HCT116 (cell line): ENCODE measurements at regions not wholly inside any gene's neighbourhood (a gene's known extent, or its start where the extent isn't known, plus 50 kb on each side); places are given as distances from the start of the nearest gene placed in this dataset.

Experiments
- ATAC-seq: fragments of 200-7000 bp; cut with Tn5 transposase; 2 replicates; pipeline ENCODE4 v1.9.1; 2020; ENCODE audit warnings: mild to moderate bottlenecking, moderate library complexity
- BruUV-seq: library from RNA; stranded (reverse); fragments of 400-500 nt; replicated peaks from 2 replicates; lab custom pipeline; 2021; lab: Mats Ljungman, UMichigan
- CTCF ChIA-PET: fragments of 300-600 bp; sonication (Branson Sonifier 250); formaldehyde crosslinking; loops from one replicate; lab custom pipeline; 2021; ENCODE audit warnings: antibody characterized with exemption; lab: Charles Lee
- POLR2A ChIA-PET: fragments of 300-600, 350-600 bp; sonication (Branson Sonifier 250); formaldehyde crosslinking; loops from one replicate; lab custom pipeline; 2021; ENCODE audit warnings: antibody characterized with exemption; lab: Charles Lee
- RAD21 ChIA-PET, 2 experiments: fragments of 300-600 bp; sonication (Branson Sonifier 250); formaldehyde crosslinking; loops; one replicate each; lab custom pipeline; 2023; ENCODE audit warnings: low total read pairs in 2 of 2; ENCODE audit not compliant: uncharacterized antibody in 2 of 2, unreplicated experiment in 2 of 2, low non-redundant PET in 1 of 2; lab: Charles Lee
- DNase-seq: peaks from one replicate; pipeline ENCODE4 v3.0.0-alpha.2; 2010; ENCODE audit warnings: low read depth, low spot score
- H2AFZ ChIP-seq: fragments of 200-600 bp; shearing (Covaris generic), sonication (generic); 2 replicates; pipeline ENCODE4 v1.6.1; 2017; ENCODE audit warnings: low read depth, mixed run types, mixed read lengths, antibody characterized with exemption, low read length; ENCODE audit not compliant: poor library complexity, severe bottlenecking
- H3K27ac ChIP-seq: 2 replicates; pipeline ENCODE4 v1.5.1; 2012; ENCODE audit warnings: low read depth, low read length
- H3K27me3 ChIP-seq: fragments of 200-600 bp; sonication (generic); 2 replicates; pipeline ENCODE4 v1.6.1; 2016; ENCODE audit warnings: mixed run types, low read length, mixed read lengths; ENCODE audit not compliant: insufficient read depth
- H3K36me3 ChIP-seq, 2 experiments: fragments of 200-500 bp in 1 of 2; fragments of 200-600 bp in 1 of 2; sonication (Bioruptor generic) in 1 of 2; sonication (generic) in 1 of 2; 2 replicates each; pipeline versions ENCODE4 v1.5.1 to v1.6.1; 2014 to 2016; ENCODE audit warnings: low read length in 2 of 2, inconsistent platforms in 1 of 2, mixed read lengths in 1 of 2, mixed run types in 1 of 2; ENCODE audit not compliant: insufficient read depth in 2 of 2, control insufficient read depth in 1 of 2
- H3K4me1 ChIP-seq, 2 experiments: fragments of 200-600 bp in 1 of 2; sonication (generic) in 1 of 2; 2 replicates each; pipeline versions ENCODE4 v1.5.1 to v1.6.1; 2012 to 2017; ENCODE audit warnings: low read length in 2 of 2, inconsistent platforms in 1 of 2, mild to moderate bottlenecking in 1 of 2, mixed read lengths in 1 of 2, mixed run types in 1 of 2, moderate library complexity in 1 of 2; ENCODE audit not compliant: insufficient read depth in 2 of 2, control insufficient read depth in 1 of 2
- H3K4me2 ChIP-seq: fragments of 200-600 bp; sonication (generic); 2 replicates; pipeline ENCODE4 v1.6.1; 2017; ENCODE audit warnings: mixed run types, low read length, mixed read lengths
- H3K4me3 ChIP-seq, 2 experiments: fragments of 200-600 bp in 1 of 2; sonication (generic) in 1 of 2; replicated peaks in 1 of 2; 2 replicates each; pipeline ENCODE4 v1.5.1; 2011 to 2016; ENCODE audit warnings: low read length in 2 of 2, control low read depth in 1 of 2, low read depth in 1 of 2, mild to moderate bottlenecking in 1 of 2, mixed read lengths in 1 of 2, mixed run types in 1 of 2
- H3K79me2 ChIP-seq: fragments of 200-600 bp; sonication (generic); 2 replicates; pipeline ENCODE4 v1.6.1; 2017; ENCODE audit warnings: mild to moderate bottlenecking, mixed run types, low read length, moderate library complexity, mixed read lengths; ENCODE audit not compliant: insufficient read depth
- H3K9ac ChIP-seq: fragments of 200-600 bp; sonication (generic); 2 replicates; pipeline ENCODE4 v1.6.1; 2016; ENCODE audit warnings: low read length, mixed read lengths
- H3K9me2 ChIP-seq: fragments of 200-600 bp; sonication (generic), shearing (Covaris generic); 2 replicates; pipeline ENCODE4 v1.6.1; 2017; ENCODE audit warnings: mixed run types, mild to moderate bottlenecking, moderate library complexity; ENCODE audit not compliant: insufficient read depth
- H3K9me3 ChIP-seq, 2 experiments: fragments of 200-500 bp in 1 of 2; fragments of 200-600 bp in 1 of 2; sonication (Bioruptor generic) in 1 of 2; sonication (generic) in 1 of 2; 2 replicates each; pipeline ENCODE4 v1.6.1; 2014 to 2017; ENCODE audit warnings: low read length in 2 of 2, mixed read lengths in 2 of 2, inconsistent platforms in 1 of 2, low read depth in 1 of 2, mild to moderate bottlenecking in 1 of 2, mixed run types in 1 of 2, moderate library complexity in 1 of 2; ENCODE audit not compliant: control insufficient read depth in 1 of 2, insufficient read depth in 1 of 2
- H4K20me1 ChIP-seq: fragments of 200-600 bp; sonication (generic), shearing (Covaris generic); 2 replicates; pipeline ENCODE4 v1.6.1; 2017; ENCODE audit warnings: mixed run types, mild to moderate bottlenecking, moderate library complexity; ENCODE audit not compliant: insufficient read depth
- ATF3 ChIP-seq: IDR thresholded peaks from 2 replicates; pipeline ENCODE4 v1.6.1; 2012
- CBX3 ChIP-seq: IDR thresholded peaks from 2 replicates; pipeline ENCODE4 v1.6.1; 2012; ENCODE audit warnings: low read depth
- CEBPB ChIP-seq: IDR thresholded peaks from 2 replicates; pipeline ENCODE4 v1.6.1; 2012; ENCODE audit warnings: low read depth
- CTCF ChIP-seq, 3 experiments: fragments of 200-600 bp in 1 of 3; sonication (generic) in 1 of 3; IDR thresholded peaks in 2 of 3; conservative IDR thresholded peaks in 1 of 3; 2 replicates each; pipeline ENCODE4 v1.5.1; 2012 to 2017; ENCODE audit warnings: low read depth in 2 of 3, low read length in 2 of 3, antibody characterized with exemption in 1 of 3, borderline replicate concordance in 1 of 3, control low read depth in 1 of 3, mild to moderate bottlenecking in 1 of 3, mixed read lengths in 1 of 3, mixed run types in 1 of 3, moderate library complexity in 1 of 3; ENCODE audit not compliant: insufficient read depth in 1 of 3
- EGR1 ChIP-seq: IDR thresholded peaks from 2 replicates; pipeline ENCODE4 v1.6.1; 2012; ENCODE audit warnings: low read depth
- ELF1 ChIP-seq: IDR thresholded peaks from 2 replicates; pipeline ENCODE4 v1.6.1; 2012; ENCODE audit warnings: low read depth, borderline replicate concordance
- EZH2 ChIP-seq: fragments of 200-600 bp; sonication (generic); IDR thresholded peaks from 2 replicates; pipeline ENCODE4 v1.6.1; 2017; ENCODE audit warnings: antibody characterized with exemption, mixed run types
- EZH2phosphoT487 ChIP-seq: fragments of 200-600 bp; IDR thresholded peaks from 2 replicates; pipeline ENCODE4 v1.6.1; 2018; ENCODE audit warnings: antibody characterized with exemption, borderline replicate concordance
- MAX ChIP-seq: IDR thresholded peaks from 2 replicates; pipeline ENCODE4 v1.6.1; 2012
- POLR2A ChIP-seq: IDR thresholded peaks from 2 replicates; pipeline ENCODE4 v1.7.0; 2011; ENCODE audit warnings: borderline replicate concordance; ENCODE audit not compliant: insufficient read depth, insufficient read length; ENCODE audit errors: extremely low read depth
- POLR2AphosphoS5 ChIP-seq: IDR thresholded peaks from 2 replicates; pipeline ENCODE4 v1.6.1; 2011; ENCODE audit warnings: mild to moderate bottlenecking, low read depth, low read length, moderate library complexity
- RAD21 ChIP-seq: IDR thresholded peaks from 2 replicates; pipeline ENCODE4 v1.6.1; 2012; ENCODE audit warnings: low read depth, mild to moderate bottlenecking
- REST ChIP-seq: IDR thresholded peaks from 2 replicates; pipeline ENCODE4 v1.6.1; 2012; ENCODE audit warnings: low read depth
- SP1 ChIP-seq: IDR thresholded peaks from 2 replicates; pipeline ENCODE4 v1.6.1; 2012; ENCODE audit warnings: low read depth
- TCF7L2 ChIP-seq: IDR thresholded peaks from 2 replicates; pipeline ENCODE4 v1.7.0; 2011; ENCODE audit warnings: borderline replicate concordance, inconsistent platforms; ENCODE audit not compliant: insufficient read depth, insufficient read length; ENCODE audit errors: extremely low read depth
- YY1 ChIP-seq: IDR thresholded peaks from 2 replicates; pipeline ENCODE4 v1.6.1; 2011; ENCODE audit warnings: low read length, low read depth, moderate library complexity, mild to moderate bottlenecking; ENCODE audit not compliant: insufficient replicate concordance; ENCODE audit errors: extremely low read depth
- ZFX ChIP-seq: fragments of 450-650 bp; IDR thresholded peaks from 2 replicates; pipeline ENCODE4 v1.6.1; 2017
- intact Hi-C: fragments of 100-400 bp; cut with micrococcal nuclease; formaldehyde crosslinking; loops from 2 replicates; pipeline ENCODE4 v1.10.0; 2022

DNA sequence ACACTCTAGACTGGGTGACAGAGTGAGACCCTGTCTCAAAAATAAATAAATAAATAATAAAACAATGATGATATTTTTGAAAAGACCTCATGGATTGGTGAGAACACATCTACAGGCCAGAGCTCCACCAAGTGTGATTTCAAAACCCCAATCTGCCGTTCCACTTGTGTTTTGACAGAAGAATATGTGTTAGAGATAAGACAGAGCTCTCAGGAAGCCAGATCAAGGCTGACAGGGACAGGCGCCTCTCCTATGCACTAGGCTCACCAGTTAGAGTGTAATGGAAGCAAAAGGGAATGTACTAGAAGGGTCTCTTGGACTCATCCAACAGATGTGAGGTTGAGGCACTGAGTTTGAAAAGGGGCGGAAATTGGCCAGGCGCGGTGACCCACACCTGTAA, 110.7 kb upstream of the ERRFI1 start (continued):
- TF ChIP-seq ATF3 (no peak), TCF7L2 (no peak), MAX (no peak), EZH2phosphoT487 (no peak), REST (no peak), CEBPB (no peak), EZH2 (no peak)

DNA sequence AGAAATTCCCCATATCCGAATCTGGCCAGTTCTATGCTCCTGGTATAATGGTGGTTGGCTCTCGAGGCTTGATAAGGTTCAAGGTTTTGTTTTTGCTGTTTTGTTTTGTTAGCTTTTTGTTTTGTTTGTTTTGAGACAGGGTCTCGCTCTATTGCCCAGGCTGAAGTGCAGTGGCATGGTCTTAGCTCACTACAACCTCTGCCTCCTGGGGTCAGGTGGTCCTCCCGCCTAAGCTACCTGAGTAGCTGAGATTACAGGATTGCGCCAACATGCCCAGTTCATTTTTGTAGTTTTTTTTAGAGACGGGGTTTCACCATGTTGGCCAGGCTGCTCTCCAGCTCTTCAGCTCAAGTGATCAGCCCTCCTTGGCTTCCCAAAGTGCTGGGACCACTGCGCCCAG, 109.1 kb upstream of the ERRFI1 start:
- Histone ChIP-seq H4K20me1 (no peaks in the 10 kb centered on the region), H3K9me2 (no peaks in the 10 kb centered on the region), H3K36me3 (no peaks in the 10 kb centered on the region), H3K4me3 (no peak overlapping the region), H3K9ac (no peak overlapping the region), H3K27me3 (no peaks in the 10 kb centered on the region), H3K79me2 (no peaks in the 10 kb centered on the region), H3K9me3 (no peaks in the 10 kb centered on the region), H2AFZ (no peak overlapping the region), H3K27ac (peak overlapping the region; percentile 97), H3K4me1 (peaks cover 76 to 86% of the 10 kb centered on the region in 2 experiments), H3K4me2 (peak overlapping the region; percentile 68; the same call in 1 of the 2 replicates)
- BruUV-seq: no TSS peak
- no peak for ATAC-seq
- ChIA-PET CTCF (no interaction called here), POLR2A (interaction anchor here (0.6 to 6.7 kb wide), 10 partner anchors 12 to 179 kb away, joined by 3 to 61 read pairs (median 4); no protein-coding TSS in a partner anchor), RAD21 (no interaction called here)
- DNase-seq: no peak
- intact Hi-C loops: no loop called here
- no peak for TF ChIP-seq RAD21
- TF ChIP-seq ZFX: no peak
- no peak for TF ChIP-seq ELF1
- TF ChIP-seq TCF7L2: no peak
- no peak for TF ChIP-seq POLR2A
- no peak for TF ChIP-seq EZH2
- no peak for TF ChIP-seq MAX
- no peak for TF ChIP-seq CTCF (IDR thresholded peaks at IDR 0.05 in 2 of 3, conservative IDR thresholded peaks at IDR 0.05 in 1 of 3; ENCODE audit: borderline replicate concordance in 1 of 3, insufficient read depth in 1 of 3, low read depth in 2 of 3, low read length in 2 of 3)
- TF ChIP-seq SP1: no peak
- TF ChIP-seq EGR1: no peak
- TF ChIP-seq CEBPB: no peak
- no peak for TF ChIP-seq YY1
- TF ChIP-seq CBX3: no peak
- TF ChIP-seq POLR2AphosphoS5: no peak
- no peak for TF ChIP-seq EZH2phosphoT487
